NCI-H2171 treated with DMSO at 0.1 percent for 48 hours (cell line): ENCODE measurements at regions not wholly inside any gene's neighbourhood (a gene's known extent, or its start where the extent isn't known, plus 50 kb on each side); places are given as distances from the start of the nearest gene placed in this dataset.
"Not testable (repeated sequence)": the region's sequence is repeated elsewhere in the genome, so short reads cannot be mapped to it uniquely, and the experiment has no call there.

ENCODE experiments used
- DNase-seq: peaks from one replicate; lab custom pipeline; 2025; lab: John Stamatoyannopoulos, UW

DNA sequence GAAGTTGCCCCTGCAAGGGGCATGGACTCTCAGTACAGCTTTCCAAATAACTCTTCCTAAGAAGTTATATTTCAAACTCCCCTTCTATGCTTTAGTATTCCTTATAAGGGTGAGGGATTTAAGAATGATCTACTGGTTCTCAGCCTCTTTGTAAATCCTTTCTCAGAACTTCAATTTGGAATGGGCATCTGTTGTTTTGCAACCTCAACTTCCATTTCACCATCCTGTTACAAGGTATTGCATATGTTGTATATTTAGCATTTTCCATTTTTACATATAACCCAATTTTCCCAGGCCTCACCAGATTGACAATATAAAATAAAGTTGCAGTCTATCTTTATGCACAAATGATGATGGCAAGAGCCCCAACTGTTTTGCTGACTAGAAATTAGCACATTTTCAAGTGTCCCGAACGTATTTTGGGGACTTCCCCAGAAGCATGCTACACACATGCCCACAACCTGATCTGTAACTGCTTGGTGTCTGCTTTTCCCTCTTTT is 154.9 kb upstream of the CARMIL1 start:
- DNase-seq, result no peak

DNA sequence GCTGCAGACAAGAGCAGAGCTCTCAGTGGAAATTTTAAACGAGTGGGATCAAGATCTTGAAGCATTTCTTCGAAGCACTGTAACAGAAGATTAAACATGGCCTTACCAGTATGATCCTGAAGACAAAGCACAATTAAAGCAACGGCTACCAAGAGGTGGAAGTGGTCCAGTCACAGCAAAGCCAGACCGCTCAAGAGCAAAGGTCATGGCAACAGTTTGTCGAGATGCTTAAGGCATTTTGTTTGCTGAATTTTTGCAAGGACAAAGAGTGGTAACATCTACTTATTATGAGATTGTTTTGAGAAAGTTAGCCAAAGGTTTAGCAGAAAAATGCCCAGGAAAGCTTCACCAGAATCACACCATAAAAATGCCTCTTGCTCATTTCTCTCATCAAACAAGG is 153.4 kb upstream of the CARMIL1 start:
- no peak for DNase-seq

DNA sequence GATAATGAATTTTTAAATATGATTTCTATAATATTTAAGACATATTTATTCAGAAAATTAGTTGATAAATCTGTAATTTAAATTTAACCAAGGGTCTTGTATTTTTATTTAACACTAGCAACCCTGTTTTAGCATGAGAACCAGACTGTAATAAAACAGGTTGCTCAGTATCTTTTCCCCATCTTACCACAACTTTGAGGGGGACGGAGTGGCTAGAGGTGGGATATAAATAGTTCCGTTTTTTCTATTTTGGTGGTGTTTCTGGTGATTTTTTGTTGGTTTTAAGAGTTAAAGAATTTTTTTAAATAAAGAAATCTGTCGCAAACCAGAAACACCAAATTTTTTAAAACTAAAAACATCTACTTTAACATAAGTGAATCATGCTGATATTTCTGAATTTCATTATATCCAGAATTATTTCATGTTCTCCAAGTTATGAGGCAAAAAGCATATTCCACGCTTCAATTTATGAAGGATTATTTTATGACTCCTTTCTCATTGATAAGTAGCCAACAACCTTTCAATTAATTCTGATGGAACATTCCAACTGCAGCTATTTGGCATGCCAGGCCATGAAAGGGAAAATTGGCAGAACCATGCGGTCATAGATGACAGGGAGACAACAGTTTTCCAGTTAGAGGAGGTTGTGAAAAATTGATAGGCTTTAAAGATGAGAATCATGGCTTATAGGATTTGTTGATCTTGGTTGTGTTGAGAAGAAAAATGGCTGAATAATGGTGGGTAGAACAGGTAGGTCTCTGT is 151.9 kb upstream of the CARMIL1 start:
- DNase-seq, result no peak

DNA sequence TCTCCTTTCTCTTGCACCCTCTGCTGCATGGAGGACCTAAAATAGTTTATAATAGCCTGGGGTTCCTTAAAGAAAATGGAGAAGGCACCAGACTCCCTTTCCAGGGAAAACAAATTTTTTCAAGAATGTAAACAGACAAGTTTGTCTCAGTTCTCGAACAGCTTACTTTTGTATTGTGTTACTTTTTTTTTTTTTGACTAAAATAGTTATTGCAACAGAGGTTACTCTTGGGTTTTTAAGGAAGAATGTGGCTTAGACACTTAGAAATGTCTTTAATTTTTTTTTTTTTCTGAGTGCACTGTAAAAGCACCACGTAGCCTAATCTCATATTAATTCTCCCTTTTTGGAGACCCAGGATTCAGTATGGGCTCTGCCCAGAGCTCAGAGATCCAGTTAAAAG is 148.7 kb upstream of the CARMIL1 start:
- DNase-seq, result no peak

DNA sequence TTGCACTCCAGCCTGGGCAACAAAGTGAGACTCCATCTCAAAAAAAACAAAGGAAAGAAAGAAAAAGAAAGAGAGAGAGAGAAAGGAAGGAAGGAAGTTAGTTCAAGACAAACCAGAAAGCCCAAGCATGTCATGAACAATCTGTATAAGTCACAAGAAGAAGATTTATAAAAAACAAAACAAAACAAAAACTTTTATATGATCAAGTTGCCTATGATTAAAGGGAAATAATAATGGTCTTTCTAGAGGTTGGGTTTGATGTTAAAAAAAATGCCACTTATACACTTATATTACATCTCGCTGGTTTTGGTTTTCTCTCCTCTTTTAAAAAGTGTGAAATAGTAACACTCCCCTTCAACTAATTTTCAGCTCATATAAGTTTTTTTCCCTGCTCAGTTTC is 146.2 kb upstream of the CARMIL1 start:
- no peak for DNase-seq

DNA sequence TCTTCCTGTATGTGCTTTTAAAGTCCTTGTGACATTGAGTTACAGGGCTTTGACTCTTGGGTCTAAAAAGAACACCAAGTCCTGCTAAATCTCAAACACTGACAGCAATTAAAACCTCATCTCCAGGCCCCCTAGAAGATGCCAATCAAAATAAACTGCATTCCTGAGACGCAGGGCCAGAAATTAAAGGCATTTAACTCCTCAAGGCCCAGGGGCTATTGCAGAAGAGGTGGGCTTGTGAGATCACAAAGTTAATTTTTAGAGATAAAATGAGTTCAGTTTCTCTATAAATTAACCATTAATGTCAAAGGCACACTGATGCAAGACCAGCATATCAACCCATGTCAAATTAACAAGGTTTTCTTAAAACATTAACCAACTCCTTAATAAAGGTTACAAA is 145.6 kb upstream of the CARMIL1 start:
- DNase-seq, result no peak

DNA sequence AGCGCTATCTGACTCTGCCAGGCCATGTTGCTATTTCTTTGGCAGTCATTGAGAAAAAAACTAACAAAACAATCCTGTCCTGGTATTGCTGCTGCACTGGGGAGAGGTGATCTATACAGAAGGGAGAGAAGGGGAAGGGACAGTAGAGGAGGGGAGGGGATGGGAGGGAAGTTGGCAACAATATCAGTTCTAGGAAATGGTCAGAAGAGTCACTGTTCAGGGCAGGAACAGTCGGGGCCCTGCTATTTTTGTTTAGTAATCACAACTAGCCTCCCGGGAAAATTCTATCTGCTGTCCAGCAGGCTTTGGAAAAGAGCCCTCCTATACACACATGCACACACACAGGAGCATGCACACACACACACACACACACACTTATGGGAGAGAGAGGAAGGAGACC is 142.3 kb upstream of the CARMIL1 start:
- no peak for DNase-seq

DNA sequence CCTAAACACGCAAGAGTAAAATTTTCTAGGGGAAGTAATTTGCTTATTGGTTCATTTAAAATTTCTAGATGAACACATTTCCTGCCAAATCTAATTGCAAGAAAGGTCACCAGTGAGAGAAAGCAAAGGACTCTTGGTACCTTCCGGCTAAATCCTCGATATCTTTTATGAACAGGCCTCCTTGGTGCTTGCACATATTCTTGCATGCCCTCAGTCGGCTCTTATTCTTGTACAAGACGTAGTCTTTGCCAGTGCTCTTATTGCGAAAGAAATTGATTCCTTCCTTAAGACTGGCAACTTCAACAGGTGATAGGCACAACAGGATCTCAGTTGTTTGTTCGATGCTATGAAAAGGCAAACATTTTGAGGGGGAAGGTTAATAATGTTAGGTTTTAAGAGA is 141.7 kb upstream of the CARMIL1 start:
- no peak for DNase-seq

DNA sequence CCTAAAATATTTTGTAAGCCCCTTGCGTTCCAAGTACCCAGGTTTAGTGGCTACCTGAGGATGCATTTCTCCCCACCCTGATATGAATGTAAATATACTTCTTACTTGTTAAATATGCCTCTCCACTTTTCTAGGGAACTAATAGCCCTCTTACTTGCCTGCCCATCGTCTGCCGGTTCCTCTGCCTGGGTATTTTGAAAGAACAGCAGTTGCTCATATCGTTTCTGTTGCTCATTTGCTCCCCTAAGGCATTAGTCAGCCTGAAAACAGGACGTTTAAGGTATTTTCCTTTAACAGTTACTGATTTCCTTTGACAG is 141.3 kb upstream of the CARMIL1 start:
- no peak for DNase-seq

DNA sequence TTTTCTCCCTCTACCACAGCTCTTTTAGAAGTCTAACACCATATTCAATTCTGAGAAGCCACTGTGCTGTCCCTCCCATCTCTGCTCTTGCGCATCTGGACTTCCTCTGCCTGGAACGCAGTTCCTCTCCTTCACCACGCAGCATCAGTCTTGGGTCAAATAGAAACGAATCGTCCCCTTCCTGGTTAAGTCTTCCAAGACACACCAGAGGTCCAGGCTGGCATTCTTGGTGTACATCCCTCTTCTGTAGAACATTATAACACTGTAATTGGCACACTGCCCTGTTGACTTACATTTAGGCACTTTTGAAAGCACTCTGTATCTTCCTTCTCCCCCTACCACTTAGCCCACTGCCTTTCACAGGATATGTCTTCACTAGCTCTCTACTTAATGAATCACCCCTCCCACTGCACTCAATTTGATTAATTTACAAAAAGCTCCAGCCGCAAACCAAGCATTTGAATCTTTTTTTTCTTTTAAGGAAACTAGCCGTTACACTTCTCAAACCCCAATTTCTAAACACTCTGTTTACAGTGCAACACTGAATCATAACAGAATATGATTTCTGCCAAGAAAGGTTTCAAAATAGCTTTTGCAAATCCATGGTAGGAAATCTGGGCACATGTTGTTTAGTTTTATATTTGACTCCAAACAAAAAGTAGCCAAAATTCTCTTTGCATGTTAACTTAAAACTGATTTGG is 140.8 kb upstream of the CARMIL1 start:
- DNase-seq, result no peak

DNA sequence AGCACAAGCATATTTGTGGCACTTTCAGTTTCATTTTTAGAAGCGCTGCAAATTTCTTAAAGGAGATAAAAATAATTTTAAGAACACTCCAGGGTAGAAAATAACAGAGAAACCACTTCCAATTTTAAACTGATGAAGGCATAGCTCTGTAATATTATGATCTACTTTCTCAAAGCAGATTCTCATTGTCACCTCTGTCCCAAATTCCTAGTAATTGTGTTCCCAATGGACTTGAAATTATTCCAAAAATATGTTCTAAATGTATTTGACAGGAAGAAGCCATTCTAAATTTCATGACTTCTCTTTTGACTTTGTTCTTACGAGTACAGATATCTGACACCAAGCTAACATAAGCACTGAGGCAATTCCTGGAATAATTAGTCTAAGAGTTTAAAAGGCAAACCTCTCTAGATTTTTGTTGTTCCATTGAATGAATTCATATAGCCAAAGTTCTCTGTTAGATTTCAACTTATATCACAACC is 140.2 kb upstream of the CARMIL1 start:
- no peak for DNase-seq

DNA sequence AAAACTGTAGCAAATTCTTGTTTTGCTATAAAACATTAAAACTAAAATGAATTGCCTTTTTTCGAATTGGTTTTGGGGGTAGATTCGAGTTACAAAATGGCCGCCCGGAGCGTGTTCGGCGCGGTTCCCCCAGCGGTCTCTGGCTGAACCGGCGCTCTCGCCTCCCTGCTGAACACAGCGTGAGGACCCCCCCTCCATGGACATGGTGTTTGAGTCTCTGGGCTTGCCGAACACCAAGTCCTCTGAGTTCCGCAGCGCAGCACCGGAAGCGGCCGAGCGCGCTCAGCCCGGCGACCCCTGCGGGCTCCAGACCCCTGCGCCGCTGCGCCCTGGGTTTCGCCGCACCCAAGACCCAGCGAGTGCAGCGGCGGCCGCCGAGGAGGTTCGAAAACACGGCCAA is 139.6 kb upstream of the CARMIL1 start:
- not testable (repeated sequence) for DNase-seq

DNA sequence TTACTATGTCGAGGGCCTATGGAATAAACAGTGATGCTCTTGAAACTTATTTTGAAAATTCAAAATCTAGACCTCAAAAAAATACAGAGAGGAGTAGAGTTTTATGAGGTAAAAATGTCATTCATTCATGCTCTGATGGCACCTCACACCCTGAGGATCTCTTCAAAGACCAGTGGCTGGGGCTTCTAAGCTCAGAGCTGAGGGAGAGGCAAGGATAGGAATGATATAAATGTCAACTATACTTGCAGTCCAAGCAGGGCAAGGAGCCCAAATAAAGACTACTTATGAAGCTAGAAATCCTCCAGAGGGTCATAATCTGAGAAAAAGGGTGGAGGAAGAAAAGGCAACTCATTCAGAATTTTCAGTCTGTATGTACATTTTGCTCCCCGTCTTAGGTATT is 136.7 kb upstream of the CARMIL1 start:
- no peak for DNase-seq

DNA sequence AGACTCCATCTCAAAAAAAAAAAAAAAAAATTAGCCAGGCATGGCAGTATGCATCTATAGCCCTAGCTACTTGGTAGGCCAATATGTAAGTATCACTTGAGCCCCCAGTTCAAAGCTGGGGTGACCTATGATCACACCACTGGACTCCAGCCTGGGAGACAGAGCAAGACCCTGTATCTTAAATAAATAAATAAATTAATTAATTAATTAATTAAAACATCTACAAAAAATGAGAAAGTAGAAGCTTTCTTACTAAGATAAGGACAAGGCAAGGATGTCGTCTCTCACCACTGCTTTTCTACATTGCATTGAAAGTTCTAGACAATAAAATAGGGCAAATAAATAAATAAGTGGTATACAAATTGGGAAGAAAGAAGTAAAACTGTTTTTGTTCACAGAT is 134.3 kb upstream of the CARMIL1 start:
- no peak for DNase-seq

DNA sequence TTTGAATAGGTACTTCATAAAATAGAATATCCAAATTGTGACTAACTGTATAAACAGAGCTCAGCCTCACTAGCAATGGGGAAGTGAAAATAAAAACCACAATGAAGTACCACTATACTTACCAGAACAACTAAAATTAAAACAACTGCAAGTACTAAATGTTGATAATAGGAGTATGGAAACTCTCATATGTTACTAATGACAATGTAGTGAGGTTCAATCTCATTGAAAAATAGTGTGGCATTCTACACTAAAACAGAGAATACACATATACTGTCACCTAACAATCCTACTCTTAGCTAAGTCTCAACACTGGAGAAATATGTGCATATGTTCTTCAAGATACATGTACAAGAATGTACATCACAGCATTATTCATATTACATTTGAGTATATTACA is 132.0 kb upstream of the CARMIL1 start:
- no peak for DNase-seq

DNA sequence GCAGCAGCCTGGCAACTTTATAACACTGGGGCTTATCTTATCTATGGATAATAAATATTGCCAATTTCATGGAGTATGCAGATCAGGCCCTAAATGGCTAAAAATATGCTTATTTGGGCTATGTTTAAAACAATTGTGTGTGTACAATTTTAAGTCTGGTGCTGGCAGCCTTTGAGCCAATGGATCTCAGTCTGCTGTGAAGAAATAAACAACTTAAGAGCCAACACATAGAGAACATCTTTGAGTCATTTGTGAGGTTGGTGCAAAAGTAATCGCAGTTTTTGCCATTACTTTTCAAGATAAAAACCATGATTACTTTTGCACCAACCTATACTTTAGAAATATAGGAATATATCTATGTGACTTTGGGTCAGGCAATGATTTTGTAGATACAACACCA is 129.1 kb upstream of the CARMIL1 start:
- no peak for DNase-seq

DNA sequence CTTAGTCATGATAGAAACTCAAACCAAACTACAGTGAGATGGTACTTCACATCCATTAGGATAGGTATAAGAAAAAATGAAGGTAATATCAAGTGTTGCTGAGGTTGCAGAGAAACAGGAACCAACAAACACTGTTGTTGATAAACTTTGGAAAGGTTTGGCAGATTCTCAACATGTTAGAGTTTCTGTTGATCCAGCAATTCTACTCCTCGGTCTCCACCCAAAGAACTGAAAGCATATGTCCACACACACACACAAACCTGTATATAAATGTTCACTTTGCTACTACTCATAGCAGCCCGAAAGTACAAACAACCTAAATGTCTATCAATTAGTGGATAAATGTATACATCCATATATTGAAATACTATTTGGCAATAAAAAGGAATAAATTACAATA is 128.3 kb upstream of the CARMIL1 start:
- no peak for DNase-seq

DNA sequence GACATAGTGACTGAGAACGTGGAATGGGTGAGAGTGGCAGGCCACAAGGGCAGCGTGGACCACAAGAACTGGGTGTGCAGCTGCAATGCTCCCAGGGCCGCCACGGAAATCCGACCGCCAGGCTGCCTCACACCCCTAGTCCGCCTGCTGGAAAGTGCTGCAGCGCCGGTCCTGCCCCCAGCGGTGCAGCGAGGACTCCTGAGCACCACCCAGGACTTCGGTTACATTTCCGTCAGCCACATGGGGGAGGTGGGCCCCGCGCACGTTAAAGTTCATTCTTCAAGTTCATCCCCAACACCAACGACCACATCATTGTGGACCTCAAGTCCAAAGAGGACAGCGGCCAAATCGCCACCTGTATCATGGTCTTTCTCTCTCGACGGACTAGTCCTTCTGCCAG is 126.1 kb upstream of the CARMIL1 start:
- no peak for DNase-seq

DNA sequence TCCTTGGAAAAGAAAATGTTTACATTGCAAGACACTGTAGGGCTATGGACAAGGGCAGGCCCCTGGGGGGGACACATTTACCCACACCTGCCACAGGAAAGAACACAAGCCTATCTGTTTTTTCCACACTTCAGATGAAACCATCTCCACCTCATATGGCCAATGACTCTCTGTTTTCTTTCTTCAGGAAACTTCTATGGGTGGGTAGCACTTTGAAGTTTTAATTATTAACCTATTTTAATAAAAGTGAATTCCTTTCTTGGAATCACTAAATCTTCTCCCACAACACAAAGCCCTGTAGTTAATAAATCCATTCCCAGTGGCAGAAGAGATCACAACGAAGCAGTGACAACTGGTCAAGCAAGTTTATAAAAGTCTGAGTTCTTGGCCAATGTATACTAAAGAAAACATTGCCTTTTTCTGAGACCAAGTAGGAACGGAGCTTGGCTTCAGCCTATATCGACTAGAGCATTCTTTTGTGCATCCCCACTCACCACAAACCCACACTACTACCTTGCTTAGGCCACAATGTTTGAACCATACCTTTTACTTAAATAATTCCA is 125.1 kb upstream of the CARMIL1 start:
- DNase-seq, result no peak

DNA sequence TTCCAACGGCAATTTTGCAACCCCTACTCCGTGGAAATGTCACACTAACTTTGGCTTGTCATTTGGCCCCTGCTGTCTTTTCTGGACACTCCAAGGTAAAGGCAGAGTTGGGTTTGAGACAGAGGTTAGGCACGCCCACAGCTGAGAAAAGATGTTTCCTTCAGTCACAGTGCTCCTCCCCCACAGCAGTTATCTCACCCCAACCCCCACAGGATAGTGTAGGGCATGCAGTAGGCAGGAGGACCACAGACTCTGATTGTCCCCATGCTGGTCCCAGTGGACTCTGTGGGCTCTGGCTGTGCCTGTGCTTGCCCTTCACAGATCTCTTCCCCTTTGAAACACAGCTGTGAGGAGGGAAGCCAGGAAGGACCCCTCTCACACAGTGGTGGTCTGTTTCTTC is 124.0 kb upstream of the CARMIL1 start:
- no peak for DNase-seq

DNA sequence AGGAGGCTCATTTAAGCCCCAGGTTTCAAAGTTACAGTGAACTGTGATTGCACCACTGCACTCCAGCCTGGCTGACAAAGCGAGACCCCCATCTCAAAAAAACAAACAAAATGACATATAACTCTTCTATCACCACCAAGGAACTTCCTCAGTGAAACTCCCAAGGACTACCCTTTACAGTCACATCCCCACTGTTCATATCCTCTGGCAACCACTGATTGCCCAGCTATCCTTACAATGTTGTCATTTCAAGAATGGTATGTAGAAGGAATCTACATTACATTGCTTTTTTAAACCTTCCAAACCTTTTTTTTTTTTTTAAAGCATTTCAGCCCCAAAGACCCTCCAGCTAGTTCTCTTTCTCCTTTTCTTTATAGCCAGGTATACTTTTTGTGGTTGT is 123.1 kb upstream of the CARMIL1 start:
- no peak for DNase-seq

DNA sequence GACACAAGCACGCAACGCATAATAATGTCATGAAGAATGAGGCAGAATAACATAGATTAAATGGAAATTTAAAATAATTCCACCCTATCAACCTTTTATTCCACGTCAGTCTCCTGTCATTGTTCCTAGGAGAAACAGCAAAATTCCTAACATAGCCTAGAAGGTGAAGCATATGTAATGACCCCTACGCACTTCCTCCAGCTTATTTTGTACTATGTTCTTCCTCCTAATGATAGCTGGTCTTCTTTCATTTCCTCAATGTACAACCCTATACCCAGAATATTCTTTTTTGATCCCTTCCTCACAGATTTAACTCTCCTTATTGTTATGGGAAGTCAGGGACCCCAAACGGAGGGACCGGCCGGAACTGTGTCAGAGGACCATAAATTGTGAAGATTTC is 122.0 kb upstream of the CARMIL1 start:
- DNase-seq, result no peak

DNA sequence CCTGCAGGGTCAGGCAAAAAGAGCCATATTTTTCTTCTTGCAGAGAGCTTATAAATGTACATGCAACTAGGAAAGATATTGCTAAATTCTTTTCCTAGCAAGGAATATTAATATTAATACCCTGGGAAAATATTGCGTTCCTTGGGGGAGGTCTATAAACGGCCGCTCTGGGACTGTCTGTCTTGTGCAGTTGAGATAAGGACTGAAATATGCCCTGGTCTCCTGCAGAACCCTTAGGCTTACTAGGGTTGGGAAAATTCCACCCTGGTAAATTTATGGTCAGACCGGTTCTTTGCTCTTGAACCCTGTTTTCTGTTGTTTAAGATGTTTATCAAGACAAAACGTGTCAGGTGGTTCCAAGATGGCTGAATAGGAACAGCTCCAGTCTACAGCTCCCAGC is 121.3 kb upstream of the CARMIL1 start:
- no peak for DNase-seq
